Central memory CD8-positive, alpha-beta T cell (primary cell): ENCODE measurements at regions not wholly inside any gene's neighbourhood (a gene's known extent, or its start where the extent isn't known, plus 50 kb on each side); places are given as distances from the start of the nearest gene placed in this dataset.
"Not testable (repeated sequence)": the region's sequence is repeated elsewhere in the genome, so short reads cannot be mapped to it uniquely, and the experiment has no call there.

Source experiments
- ATAC-seq: fragments of 150-1000 bp; cut with Tn5 transposase; replicated peaks from 2 replicates; pipeline ENCODE4 v1.10.0; 2022; ENCODE audit warnings: mild to moderate bottlenecking, moderate FRiP score, moderate number of reproducible peaks; ENCODE audit not compliant: poor library complexity, severe bottlenecking; ENCODE audit errors: extremely low read depth
- DNase-seq, 2 donors: peaks; one replicate each; pipeline ENCODE4 v3.0.0; 2021; ENCODE audit warnings: low spot score in 2 of 2
- H3K27ac Mint-ChIP-seq: one replicate; pipeline ENCODE4 v1.8.0; 2022; ENCODE audit warnings: low read depth, mild to moderate bottlenecking, moderate library complexity, mixed read lengths
- H3K27me3 Mint-ChIP-seq: one replicate; pipeline ENCODE4 v1.8.0; 2022; ENCODE audit warnings: mixed read lengths
- H3K36me3 Mint-ChIP-seq: one replicate; pipeline ENCODE4 v1.8.0; 2022; ENCODE audit warnings: mild to moderate bottlenecking, moderate library complexity, mixed read lengths; ENCODE audit not compliant: insufficient read depth
- H3K4me1 Mint-ChIP-seq: one replicate; pipeline ENCODE4 v1.8.0; 2022; ENCODE audit warnings: mixed read lengths
- H3K4me3 Mint-ChIP-seq: one replicate; pipeline ENCODE4 v1.8.0; 2022; ENCODE audit warnings: mild to moderate bottlenecking, moderate library complexity, mixed read lengths
- H3K9me3 Mint-ChIP-seq: one replicate; pipeline ENCODE4 v1.8.0; 2022; ENCODE audit warnings: mixed read lengths

- not testable (repeated sequence) for ATAC-seq, H3K27me3 Mint-ChIP-seq, H3K9me3 Mint-ChIP-seq, H3K27ac Mint-ChIP-seq, H3K4me1 Mint-ChIP-seq, DNase-seq, H3K36me3 Mint-ChIP-seq, H3K4me3 Mint-ChIP-seq
Observed at GRCh38 chr2:90097617-90098016, 1406.1 kb downstream of the RPIA start.

GRCh38 chr2:90105142-90105541 is 1413.7 kb downstream of the RPIA start:
- not testable (repeated sequence) for H3K27me3 Mint-ChIP-seq, H3K9me3 Mint-ChIP-seq, H3K27ac Mint-ChIP-seq, DNase-seq, ATAC-seq, H3K4me3 Mint-ChIP-seq, H3K4me1 Mint-ChIP-seq, H3K36me3 Mint-ChIP-seq

- not testable (repeated sequence) for H3K27ac Mint-ChIP-seq, H3K36me3 Mint-ChIP-seq, ATAC-seq, H3K4me3 Mint-ChIP-seq, H3K27me3 Mint-ChIP-seq, DNase-seq, H3K9me3 Mint-ChIP-seq, H3K4me1 Mint-ChIP-seq
Observed at GRCh38 chr2:90123409-90123808, 1431.9 kb downstream of the RPIA start.

GRCh38 chr2:90139046-90139445 is 1447.6 kb downstream of the RPIA start:
- not testable (repeated sequence) for H3K9me3 Mint-ChIP-seq

GRCh38 chr2:90141558-90141957 is 1450.1 kb downstream of the RPIA start:
- not testable (repeated sequence) for H3K4me3 Mint-ChIP-seq, H3K36me3 Mint-ChIP-seq, H3K27ac Mint-ChIP-seq, H3K4me1 Mint-ChIP-seq, H3K27me3 Mint-ChIP-seq, DNase-seq, ATAC-seq
- peaks cover 30% of the 10 kb centered on the region for H3K9me3 Mint-ChIP-seq

More at GRCh38 chr2:90139046-90139445, 1447.6 kb downstream of the RPIA start:
- H3K4me3 Mint-ChIP-seq, H3K27me3 Mint-ChIP-seq, H3K36me3 Mint-ChIP-seq, DNase-seq, ATAC-seq, H3K27ac Mint-ChIP-seq, H3K4me1 Mint-ChIP-seq: not testable (repeated sequence)

- not testable (repeated sequence) for H3K4me3 Mint-ChIP-seq, H3K27ac Mint-ChIP-seq, H3K4me1 Mint-ChIP-seq, ATAC-seq, H3K9me3 Mint-ChIP-seq, H3K36me3 Mint-ChIP-seq, DNase-seq, H3K27me3 Mint-ChIP-seq
Observed at GRCh38 chr2:90151805-90152204, 1460.3 kb downstream of the RPIA start.

- not testable (repeated sequence) for H3K9me3 Mint-ChIP-seq, H3K27me3 Mint-ChIP-seq, H3K4me3 Mint-ChIP-seq, ATAC-seq, H3K36me3 Mint-ChIP-seq, H3K4me1 Mint-ChIP-seq, H3K27ac Mint-ChIP-seq, DNase-seq
Observed at GRCh38 chr2:90170978-90171377, 1479.5 kb downstream of the RPIA start.

- not testable (repeated sequence) for H3K4me1 Mint-ChIP-seq, ATAC-seq, DNase-seq, H3K27me3 Mint-ChIP-seq, H3K36me3 Mint-ChIP-seq, H3K9me3 Mint-ChIP-seq, H3K27ac Mint-ChIP-seq, H3K4me3 Mint-ChIP-seq
Observed at GRCh38 chr2:90173081-90173480, 1481.6 kb downstream of the RPIA start.

GRCh38 chr2:90179591-90179990 is 1488.1 kb downstream of the RPIA start:
- not testable (repeated sequence) for H3K4me3 Mint-ChIP-seq, H3K27ac Mint-ChIP-seq, H3K27me3 Mint-ChIP-seq, H3K9me3 Mint-ChIP-seq, ATAC-seq, H3K4me1 Mint-ChIP-seq, DNase-seq, H3K36me3 Mint-ChIP-seq

GRCh38 chr2:90207454-90208058 is 1516.1 kb downstream of the RPIA start:
- Mint-ChIP-seq H3K27ac (no peak overlapping the region), H3K4me3 (no peak overlapping the region), H3K4me1 (no peaks in the 10 kb centered on the region), H3K27me3 (no peaks in the 10 kb centered on the region), H3K9me3 (peaks cover 5% of the 10 kb centered on the region), H3K36me3 (no peaks in the 10 kb centered on the region)
- DNase-seq (no peak), ATAC-seq (no peak)

- H3K27me3 Mint-ChIP-seq = no peaks in the 10 kb centered on the region
- H3K9me3 Mint-ChIP-seq = peaks cover 5% of the 10 kb centered on the region
Observed at GRCh38 chr2:90209009-90209408, 1517.5 kb downstream of the RPIA start.

GRCh38 chr2:90209806-90210205 is 1518.3 kb downstream of the RPIA start:
- Mint-ChIP-seq H3K9me3 (peaks cover 5% of the 10 kb centered on the region), H3K4me3 (no peak overlapping the region), H3K27ac (no peak overlapping the region)

More at GRCh38 chr2:90209009-90209408, 1517.5 kb downstream of the RPIA start:
- no peak overlapping the region for H3K4me3 Mint-ChIP-seq
- ATAC-seq (no peak), DNase-seq (no peak)
- no peak overlapping the region for H3K27ac Mint-ChIP-seq
- no peaks in the 10 kb centered on the region for H3K4me1 Mint-ChIP-seq
- H3K36me3 Mint-ChIP-seq = no peaks in the 10 kb centered on the region

GRCh38 chr2:90215880-90216279 is 1524.4 kb downstream of the RPIA start:
- not testable (repeated sequence) for H3K4me3 Mint-ChIP-seq, H3K27ac Mint-ChIP-seq, ATAC-seq, H3K27me3 Mint-ChIP-seq, DNase-seq, H3K4me1 Mint-ChIP-seq, H3K36me3 Mint-ChIP-seq
- peaks cover 12% of the 10 kb centered on the region for H3K9me3 Mint-ChIP-seq

More at GRCh38 chr2:90209806-90210205, 1518.3 kb downstream of the RPIA start:
- Mint-ChIP-seq H3K4me1 (no peaks in the 10 kb centered on the region), H3K36me3 (no peaks in the 10 kb centered on the region), H3K27me3 (no peaks in the 10 kb centered on the region)
- no peak for ATAC-seq
- DNase-seq = no peak
